ENCODE measurements at regions not wholly inside any gene's neighbourhood (a gene's known extent, or its start where the extent isn't known, plus 50 kb on each side); places are given as distances from the start of the nearest gene placed in this dataset.
A peak's percentile ranks its signal among the peaks of the same experiment; 100 is the strongest.

GRCh38 chr6:129778793-129779192 is 68.8 kb upstream of the ARHGAP18 start:
- peaks cover 2% of the 10 kb centered on the region; the same call in 1 of the 2 replicates for H3K4me1 ChIP-seq
- H3K4me3 ChIP-seq, result no peak overlapping the region
- 0 out of 2 replicates have a peak, but pooled peaks cover 3% of the 10 kb centered on the region for H3K9me3 ChIP-seq
- DNase-seq (ENCODE audit: low spot score in 2 of 2), result no peak
- 0 out of 2 replicates have a peak, but pooled peaks cover 3% of the 10 kb centered on the region for H3K27me3 ChIP-seq (ENCODE audit: low read depth)
- in situ Hi-C loops (cut with MboI; ENCODE audit: low sequenced_read_pairs), result no loop called here
- no peaks in the 10 kb centered on the region for H3K36me3 ChIP-seq (replicated peaks)

- 0 out of 2 replicates have a peak, but pooled peaks cover 3% of the 10 kb centered on the region for H3K9me3 ChIP-seq
- no peak overlapping the region for H3K4me3 ChIP-seq
- in situ Hi-C loops (cut with MboI; ENCODE audit: low sequenced_read_pairs), result no loop called here
- no peak for DNase-seq (ENCODE audit: low spot score in 2 of 2)
- no peaks in the 10 kb centered on the region for H3K27me3 ChIP-seq (ENCODE audit: low read depth)
- H3K4me1 ChIP-seq, result peaks cover 2% of the 10 kb centered on the region; the same call in 1 of the 2 replicates
- no peaks in the 10 kb centered on the region for H3K36me3 ChIP-seq (replicated peaks)
These were observed 67.4 kb upstream of the ARHGAP18 start for GRCh38 chr6:129777371-129777770.

GRCh38 chr6:129776542-129777330 is 66.8 kb upstream of the ARHGAP18 start:
- Histone ChIP-seq H3K4me1 (peaks cover 2% of the 10 kb centered on the region; the same call in 1 of the 2 replicates), H3K4me3 (no peak overlapping the region), H3K36me3 (replicated peaks) (no peaks in the 10 kb centered on the region), H3K9me3 (0 out of 2 replicates have a peak, but pooled peaks cover 3% of the 10 kb centered on the region), H3K27me3 (ENCODE audit: low read depth) (no peaks in the 10 kb centered on the region)
- in situ Hi-C loops (cut with MboI; ENCODE audit: low sequenced_read_pairs), result no loop called here
- no peak for DNase-seq (ENCODE audit: low spot score in 2 of 2)

GRCh38 chr6:129774697-129775447 is 64.9 kb upstream of the ARHGAP18 start:
- Histone ChIP-seq H3K4me3 (peak overlapping the region; percentile 13), H3K9me3 (0 out of 2 replicates have a peak, but pooled peaks cover 3% of the 10 kb centered on the region), H3K27me3 (ENCODE audit: low read depth) (no peaks in the 10 kb centered on the region), H3K36me3 (replicated peaks) (no peaks in the 10 kb centered on the region), H3K4me1 (peaks cover 2% of the 10 kb centered on the region; the same call in 1 of the 2 replicates)
- DNase-seq (ENCODE audit: low spot score in 2 of 2), result peak; percentile 79 to 92
- in situ Hi-C loops (cut with MboI; ENCODE audit: low sequenced_read_pairs), result no loop called here

- Histone ChIP-seq H3K27me3 (ENCODE audit: low read depth) (no peaks in the 10 kb centered on the region), H3K4me1 (peaks cover 2% of the 10 kb centered on the region; the same call in 1 of the 2 replicates), H3K4me3 (no peak overlapping the region), H3K36me3 (replicated peaks) (no peaks in the 10 kb centered on the region), H3K9me3 (no peaks in the 10 kb centered on the region)
- DNase-seq (ENCODE audit: low spot score in 2 of 2), result no peak
- in situ Hi-C loops (cut with MboI; ENCODE audit: low sequenced_read_pairs), result no loop called here
These were observed 63.3 kb upstream of the ARHGAP18 start for GRCh38 chr6:129773304-129773703.

GRCh38 chr6:129771678-129772077 is 61.7 kb upstream of the ARHGAP18 start:
- Histone ChIP-seq H3K36me3 (replicated peaks) (no peaks in the 10 kb centered on the region), H3K27me3 (ENCODE audit: low read depth) (no peaks in the 10 kb centered on the region), H3K4me1 (peaks cover 8% of the 10 kb centered on the region), H3K9me3 (no peaks in the 10 kb centered on the region), H3K4me3 (no peak overlapping the region)
- in situ Hi-C loops (cut with MboI; ENCODE audit: low sequenced_read_pairs), result no loop called here
- DNase-seq (ENCODE audit: low spot score in 2 of 2), result no peak

GRCh38 chr6:129767776-129768485 is 58.0 kb upstream of the ARHGAP18 start:
- in situ Hi-C loops (cut with MboI; ENCODE audit: low sequenced_read_pairs), result no loop called here
- Histone ChIP-seq H3K9me3 (no peaks in the 10 kb centered on the region), H3K4me1 (peaks cover 6% of the 10 kb centered on the region), H3K36me3 (replicated peaks) (no peaks in the 10 kb centered on the region), H3K27me3 (ENCODE audit: low read depth) (peaks cover 2% of the 10 kb centered on the region; the same call in 1 of the 2 replicates), H3K4me3 (peak overlapping the region; percentile 31)
- DNase-seq (ENCODE audit: low spot score in 2 of 2), result no peak

GRCh38 chr6:129766959-129767728 is 57.2 kb upstream of the ARHGAP18 start:
- Histone ChIP-seq H3K4me3 (peak overlapping the region; percentile 31), H3K9me3 (no peaks in the 10 kb centered on the region), H3K36me3 (replicated peaks) (no peaks in the 10 kb centered on the region), H3K4me1 (peaks cover 6% of the 10 kb centered on the region), H3K27me3 (ENCODE audit: low read depth) (peaks cover 2% of the 10 kb centered on the region; the same call in 1 of the 2 replicates)
- peak; percentile 21 to 58 for DNase-seq (ENCODE audit: low spot score in 2 of 2)
- in situ Hi-C loops (cut with MboI; ENCODE audit: low sequenced_read_pairs), result no loop called here

- H3K36me3 ChIP-seq (replicated peaks), result no peaks in the 10 kb centered on the region
- H3K27me3 ChIP-seq (ENCODE audit: low read depth), result peaks cover 2% of the 10 kb centered on the region; the same call in 1 of the 2 replicates
- DNase-seq (ENCODE audit: low spot score in 2 of 2), result no peak
- in situ Hi-C loops (cut with MboI; ENCODE audit: low sequenced_read_pairs), result no loop called here
- H3K9me3 ChIP-seq, result no peaks in the 10 kb centered on the region
- no peak overlapping the region for H3K4me3 ChIP-seq
- H3K4me1 ChIP-seq, result peaks cover 6% of the 10 kb centered on the region
These were observed 54.9 kb upstream of the ARHGAP18 start for GRCh38 chr6:129764761-129765407.

GRCh38 chr6:129759796-129760605 is 50.0 kb upstream of the ARHGAP18 start:
- in situ Hi-C loops (cut with MboI; ENCODE audit: low sequenced_read_pairs), result no loop called here
- H3K4me3 ChIP-seq, result no peak overlapping the region
- no peaks in the 10 kb centered on the region for H3K27me3 ChIP-seq (ENCODE audit: low read depth)
- H3K9me3 ChIP-seq, result no peaks in the 10 kb centered on the region
- DNase-seq (ENCODE audit: low spot score in 2 of 2), result no peak
- H3K4me1 ChIP-seq, result no peaks in the 10 kb centered on the region
- no peaks in the 10 kb centered on the region for H3K36me3 ChIP-seq (replicated peaks)

Data from HAP-1 (cell line).